NCI-H460 (cell line): ENCODE measurements at regions not wholly inside any gene's neighbourhood (a gene's known extent, or its start where the extent isn't known, plus 50 kb on each side); places are given as distances from the start of the nearest gene placed in this dataset.

ENCODE experiments used
- DNase-seq: peaks from one replicate; pipeline ENCODE4 v3.0.0-alpha.2; 2016; ENCODE audit warnings: low read depth; ENCODE audit errors: extremely low read depth

- no peak for DNase-seq
Measured at GRCh38 chr4:186930024-186930423, 206.4 kb upstream of the FAT1 start.

GRCh38 chr4:186931519-186931918 is 207.9 kb upstream of the FAT1 start:
- no peak for DNase-seq

GRCh38 chr4:186932196-186932595 is 208.5 kb upstream of the FAT1 start:
- DNase-seq = no peak

- DNase-seq = no peak
Measured at GRCh38 chr4:186932631-186933187, 209.1 kb upstream of the FAT1 start.

GRCh38 chr4:186934244-186934643 is 210.6 kb upstream of the FAT1 start:
- no peak for DNase-seq

GRCh38 chr4:186934841-186935443 is 211.3 kb upstream of the FAT1 start:
- no peak for DNase-seq

DNA sequence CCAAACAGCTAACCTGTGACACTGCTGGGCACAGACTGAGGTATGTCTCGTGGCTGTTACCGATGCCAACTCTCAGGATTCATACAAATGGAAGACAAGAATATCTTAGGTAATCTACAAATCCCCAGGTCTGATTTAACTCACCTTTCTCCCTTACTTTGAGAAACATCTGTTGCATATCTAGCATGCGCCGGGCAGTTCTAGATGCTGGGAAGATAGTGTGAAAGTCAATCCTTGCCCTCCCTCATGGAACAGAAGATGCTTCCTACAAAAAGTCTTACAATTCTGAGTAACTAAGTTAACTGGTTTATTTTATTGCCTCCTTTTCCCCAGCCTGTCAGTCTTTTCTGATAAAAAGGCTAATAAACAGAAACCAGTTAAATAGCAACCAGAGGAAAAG is 212.2 kb upstream of the FAT1 start:
- DNase-seq = no peak

DNA sequence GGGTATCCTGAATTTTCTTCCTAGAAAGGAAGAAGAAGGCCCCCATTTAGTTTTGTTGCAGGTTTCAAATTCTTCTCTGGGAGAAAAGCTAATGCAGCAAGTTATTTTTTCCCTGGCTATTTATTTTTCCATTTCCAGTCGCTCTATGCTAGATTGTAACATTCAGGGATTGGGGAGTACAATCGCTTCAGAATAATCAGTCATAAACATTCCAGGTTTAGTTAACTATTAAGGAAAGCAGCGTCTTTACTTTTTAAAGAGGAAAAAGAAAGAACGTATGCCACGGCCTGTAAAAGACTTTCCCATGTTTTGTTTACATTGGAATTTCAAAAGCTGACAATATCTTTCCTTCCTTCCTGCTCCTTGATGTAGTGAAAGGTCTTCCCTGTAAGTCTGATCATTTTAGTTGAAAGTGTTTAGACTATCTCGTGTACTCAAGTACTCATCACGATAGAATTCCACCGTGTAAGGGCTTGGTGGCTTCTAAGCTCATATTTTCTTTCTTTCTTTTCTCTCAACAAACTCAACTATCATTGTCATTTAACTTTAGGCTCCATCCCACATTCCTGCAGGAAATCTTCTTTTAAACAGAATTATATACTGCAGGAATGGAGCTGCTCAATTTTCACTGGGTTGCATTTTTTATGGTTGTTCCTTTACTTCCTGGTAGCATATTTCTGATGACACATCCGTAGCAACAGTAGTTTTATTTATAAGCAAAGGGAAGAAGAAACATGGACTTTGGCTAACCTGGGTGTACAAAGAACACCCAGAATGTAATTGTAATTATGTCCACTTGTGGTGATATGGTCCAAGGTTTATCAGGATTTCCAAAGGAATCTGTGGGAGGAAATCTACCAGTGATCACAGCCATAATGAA is 213.1 kb upstream of the FAT1 start:
- DNase-seq = no peak

DNA sequence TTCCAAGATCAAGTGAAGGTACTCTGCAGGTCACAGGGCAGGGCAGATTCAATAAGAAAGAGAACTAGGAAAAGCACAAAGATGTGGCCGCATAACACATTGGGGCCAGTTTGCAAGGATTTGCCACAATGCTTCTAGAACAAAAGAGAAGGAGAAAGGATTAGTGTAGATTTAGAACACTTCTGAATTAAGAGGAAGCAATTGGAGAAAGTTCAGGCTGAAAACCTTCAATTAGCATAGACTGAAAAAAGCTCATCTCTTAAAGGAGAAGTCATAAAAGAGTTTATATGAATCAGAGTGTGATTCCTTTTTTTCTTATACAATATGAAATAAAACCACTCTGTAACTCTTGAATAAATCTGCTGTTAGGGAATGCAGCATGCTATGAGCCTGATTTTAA is 215.6 kb upstream of the FAT1 start:
- no peak for DNase-seq

GRCh38 chr4:186939766-186940165 is 216.1 kb upstream of the FAT1 start:
- no peak for DNase-seq

DNA sequence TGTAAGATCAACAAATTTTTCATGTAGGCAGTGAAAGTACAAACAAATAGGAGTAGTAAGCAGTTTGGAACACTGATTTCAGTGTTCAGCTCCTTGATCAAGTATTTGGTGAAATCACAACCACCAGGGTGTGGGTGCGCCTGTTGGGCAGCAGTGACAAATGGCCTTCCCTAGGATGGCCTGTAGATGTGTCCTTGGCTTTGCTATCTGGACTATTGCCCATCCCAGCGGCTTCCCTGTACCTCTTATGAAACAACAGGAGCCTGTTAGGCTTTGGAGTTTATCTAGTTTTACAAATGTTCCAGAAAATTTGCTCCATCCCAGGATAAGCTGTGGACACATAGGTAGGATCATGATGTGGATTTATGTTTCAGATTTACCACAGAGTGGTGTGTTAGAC is 216.8 kb upstream of the FAT1 start:
- DNase-seq = no peak

GRCh38 chr4:186942758-186943377 is 219.2 kb upstream of the FAT1 start:
- DNase-seq = no peak

GRCh38 chr4:186943411-186943810 is 219.8 kb upstream of the FAT1 start:
- DNase-seq = no peak

DNA sequence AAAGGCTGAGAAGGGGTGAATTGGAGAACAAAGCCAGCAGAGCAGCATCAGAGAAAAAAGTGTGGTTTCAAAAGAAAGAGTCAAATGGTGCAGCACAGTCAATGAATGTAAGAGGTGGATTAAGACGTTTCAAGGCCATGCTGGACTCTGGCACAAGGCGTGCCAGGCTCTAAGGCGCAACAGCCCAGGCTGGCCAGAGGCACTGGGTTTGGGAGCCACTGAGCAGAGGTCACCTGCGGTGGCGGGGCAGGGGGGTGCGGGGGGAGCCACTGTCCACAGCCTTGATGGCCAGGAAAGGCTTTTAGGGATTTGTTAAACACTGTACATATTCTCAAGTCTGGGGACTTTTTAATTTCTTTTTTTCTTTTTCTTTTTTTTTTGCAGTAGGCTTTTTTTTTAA is 222.5 kb upstream of the FAT1 start:
- DNase-seq = no peak

DNA sequence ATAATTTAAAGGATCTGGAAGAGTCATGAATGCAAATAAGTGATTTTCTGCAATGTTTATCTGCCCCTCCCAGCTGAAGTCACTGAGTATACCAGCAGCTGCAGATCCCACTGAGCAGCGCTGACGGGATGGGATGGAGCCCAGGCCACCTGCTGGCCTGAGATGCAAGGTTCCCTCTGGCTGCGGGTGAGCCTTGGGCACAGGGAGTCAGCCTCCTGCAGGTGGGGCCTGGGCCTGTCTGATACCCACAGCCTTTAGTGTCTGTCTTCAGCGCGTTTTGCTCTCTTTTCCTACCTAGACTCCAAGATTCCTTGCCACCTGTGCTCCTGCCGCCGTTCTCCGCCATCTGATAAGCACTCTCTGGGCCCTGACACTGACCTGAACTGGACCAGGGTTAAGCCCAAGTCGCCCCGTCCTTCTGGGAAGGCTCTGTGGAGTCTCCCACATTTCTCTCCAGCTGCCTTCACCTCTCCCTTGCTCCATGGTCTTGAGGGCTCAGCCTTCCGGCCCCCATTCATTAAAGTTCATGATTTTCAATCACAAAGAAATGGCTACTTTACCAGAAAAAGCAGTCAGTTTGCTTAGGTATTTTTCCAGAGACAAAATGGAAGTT is 223.1 kb upstream of the FAT1 start:
- no peak for DNase-seq

DNA sequence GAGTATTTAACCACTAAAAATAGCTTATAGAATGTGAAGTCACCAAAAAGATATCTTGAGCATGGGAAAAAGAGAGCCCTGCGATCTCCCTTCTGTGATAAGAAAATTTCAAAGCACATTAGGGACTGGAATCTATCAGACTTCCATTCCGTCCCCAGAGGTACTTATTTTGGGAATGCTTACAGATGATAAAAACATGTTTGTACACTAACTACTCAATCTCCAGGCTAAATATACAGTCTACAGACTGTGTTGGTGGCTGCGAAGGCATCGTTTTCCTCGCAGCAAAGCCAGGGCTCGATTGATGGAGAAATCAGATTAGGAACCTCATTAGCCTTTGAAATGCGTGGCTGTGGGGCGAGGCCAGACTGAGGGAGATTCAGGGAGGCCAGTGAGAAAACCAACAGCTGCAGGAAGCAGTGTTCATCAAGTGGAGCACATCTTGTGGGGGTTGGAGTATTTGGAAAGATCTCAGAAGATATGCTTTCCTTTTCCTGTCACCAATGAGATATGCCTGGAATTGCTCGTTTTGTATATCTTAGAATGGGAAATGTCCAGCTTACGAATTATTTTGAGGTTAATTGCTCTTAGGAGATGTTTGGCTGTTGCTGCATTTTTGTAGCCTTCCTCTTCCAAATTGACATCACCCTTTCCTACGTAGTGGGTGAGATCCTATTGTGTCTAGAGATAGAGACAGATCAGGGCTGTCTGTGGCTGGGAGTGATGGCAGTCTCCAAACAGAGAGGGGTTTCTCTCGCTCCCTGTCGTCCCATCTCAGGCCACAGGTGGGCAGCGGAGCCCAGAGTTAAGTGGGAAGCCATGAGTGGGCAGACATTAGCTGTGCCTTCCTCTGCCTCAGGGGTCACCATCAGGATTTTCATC is 224.9 kb upstream of the FAT1 start:
- DNase-seq = no peak

GRCh38 chr4:186949847-186950246 is 226.2 kb upstream of the FAT1 start:
- no peak for DNase-seq

DNA sequence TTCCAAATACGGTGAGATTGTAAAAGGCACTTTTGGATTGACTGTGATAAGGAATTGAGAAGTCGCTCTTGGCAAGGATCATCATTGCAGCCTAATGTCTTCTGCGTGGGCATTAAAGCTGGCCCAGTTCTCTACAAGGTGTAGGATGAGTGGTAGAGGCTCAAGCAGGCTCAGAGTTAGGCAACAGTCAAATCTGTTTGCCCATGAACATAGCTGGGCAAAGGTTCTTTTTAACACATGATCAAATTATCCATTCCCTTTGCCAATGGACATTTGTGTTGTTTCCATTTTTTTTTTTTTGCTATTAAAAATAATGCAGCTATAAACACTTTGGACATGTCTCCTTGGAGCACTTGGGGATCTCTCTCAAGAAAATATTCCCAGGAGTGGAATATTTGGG is 229.1 kb upstream of the FAT1 start:
- DNase-seq = no peak

DNA sequence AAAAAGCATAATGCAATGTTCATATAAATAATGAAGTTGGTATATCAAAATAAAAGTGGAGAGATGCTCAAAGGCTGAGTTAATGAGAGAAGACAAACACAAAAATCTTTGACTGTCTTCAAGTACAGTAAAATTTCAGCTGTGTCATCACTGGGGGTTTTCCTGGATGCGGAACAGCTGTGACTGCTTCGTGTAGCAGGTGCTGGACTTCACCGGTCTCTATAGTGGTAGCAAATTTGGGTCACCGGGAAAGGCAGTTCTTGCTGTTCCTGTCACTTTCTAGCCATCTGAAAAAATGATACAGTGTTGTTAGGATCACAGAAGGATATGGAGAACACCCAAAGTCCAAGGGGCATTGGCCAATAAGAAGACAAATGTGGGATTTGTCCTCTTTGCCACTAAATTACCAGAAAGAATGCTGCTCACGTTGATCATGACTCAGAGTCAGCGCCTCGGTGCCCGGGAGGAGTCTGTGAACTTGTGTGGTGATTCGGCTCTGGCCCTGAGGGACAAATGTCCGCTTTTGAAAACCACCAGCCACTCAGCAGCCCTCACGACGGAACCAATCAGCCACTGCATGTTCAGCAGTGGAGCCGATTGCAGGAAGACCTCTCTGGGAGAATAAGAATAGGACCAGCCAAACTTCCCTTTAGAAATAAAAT is 230.1 kb upstream of the FAT1 start:
- no peak for DNase-seq

DNA sequence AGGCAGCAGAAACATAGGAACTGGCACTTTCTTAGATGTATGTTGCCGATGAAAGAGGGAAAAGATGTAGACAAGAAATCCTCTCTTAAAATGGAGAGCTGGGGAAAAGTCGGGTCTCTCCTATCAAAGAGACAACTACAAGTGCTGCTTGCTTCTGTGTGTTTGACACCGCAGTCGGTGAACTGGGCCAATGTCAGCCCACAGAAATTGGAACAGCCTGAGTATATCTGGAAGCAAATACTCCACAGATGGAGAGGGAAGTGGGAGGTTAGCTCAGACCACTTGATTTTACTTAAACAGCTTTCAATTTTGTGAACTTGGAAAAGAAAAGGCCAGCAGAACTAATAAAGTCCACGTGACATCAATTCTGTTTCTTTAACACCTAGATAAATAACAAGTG is 230.9 kb upstream of the FAT1 start:
- DNase-seq = no peak
